KOPT-K1 (cell line): ENCODE measurements at regions not wholly inside any gene's neighbourhood (a gene's known extent, or its start where the extent isn't known, plus 50 kb on each side); places are given as distances from the start of the nearest gene placed in this dataset.

Experiments used
- H3K27ac ChIP-seq: fragments of 200-600 bp; sonication (generic); 2 replicates; pipeline ENCODE4 v1.5.1; 2016; ENCODE audit warnings: antibody characterized with exemption, mild to moderate bottlenecking, low read depth, low read length; ENCODE audit not compliant: poor library complexity, severe bottlenecking
- H3K36me3 ChIP-seq: fragments of 200-600 bp; sonication (generic); 2 replicates; pipeline ENCODE4 v1.5.1; 2017; ENCODE audit warnings: antibody characterized with exemption, mild to moderate bottlenecking, low read length, moderate library complexity; ENCODE audit not compliant: insufficient read depth
- H3K9me3 ChIP-seq: fragments of 200-600 bp; sonication (generic); 2 replicates; pipeline ENCODE4 v1.5.1; 2017; ENCODE audit warnings: antibody characterized with exemption, low read length, mild to moderate bottlenecking; ENCODE audit not compliant: insufficient read depth, poor library complexity, severe bottlenecking

GRCh38 chr12:124420996-124421674 is 126.2 kb downstream of the RFLNA start:
- H3K36me3 ChIP-seq = peaks cover 95% of the 10 kb centered on the region
- no peaks in the 10 kb centered on the region for H3K9me3 ChIP-seq
- H3K27ac ChIP-seq = no peak overlapping the region

GRCh38 chr12:124420041-124420995 is 125.4 kb downstream of the RFLNA start:
- H3K9me3 ChIP-seq = no peaks in the 10 kb centered on the region
- H3K36me3 ChIP-seq = peaks cover 90% of the 10 kb centered on the region
- H3K27ac ChIP-seq = no peak overlapping the region

- Histone ChIP-seq H3K36me3 (peaks cover 90% of the 10 kb centered on the region), H3K27ac (no peak overlapping the region)
Observed at GRCh38 chr12:124419292-124420040, 124.6 kb downstream of the RFLNA start.

GRCh38 chr12:124418791-124419190 is 123.9 kb downstream of the RFLNA start:
- Histone ChIP-seq H3K27ac (no peak overlapping the region), H3K9me3 (no peaks in the 10 kb centered on the region), H3K36me3 (peaks cover 90% of the 10 kb centered on the region)

More at GRCh38 chr12:124419292-124420040, 124.6 kb downstream of the RFLNA start:
- H3K9me3 ChIP-seq = no peaks in the 10 kb centered on the region

- peaks cover 90% of the 10 kb centered on the region for H3K36me3 ChIP-seq
- no peak overlapping the region for H3K27ac ChIP-seq
- no peaks in the 10 kb centered on the region for H3K9me3 ChIP-seq
Observed at GRCh38 chr12:124418156-124418555, 123.3 kb downstream of the RFLNA start.

GRCh38 chr12:124416516-124417395 is 121.9 kb downstream of the RFLNA start:
- Histone ChIP-seq H3K9me3 (no peaks in the 10 kb centered on the region), H3K36me3 (peaks cover 90% of the 10 kb centered on the region)

GRCh38 chr12:124415064-124415463 is 120.2 kb downstream of the RFLNA start:
- Histone ChIP-seq H3K9me3 (no peaks in the 10 kb centered on the region), H3K27ac (no peak overlapping the region), H3K36me3 (peaks cover 76% of the 10 kb centered on the region)

More at GRCh38 chr12:124416516-124417395, 121.9 kb downstream of the RFLNA start:
- no peak overlapping the region for H3K27ac ChIP-seq

GRCh38 chr12:124413915-124414314 is 119.0 kb downstream of the RFLNA start:
- Histone ChIP-seq H3K36me3 (peaks cover 75% of the 10 kb centered on the region), H3K27ac (no peak overlapping the region), H3K9me3 (no peaks in the 10 kb centered on the region)

GRCh38 chr12:124413401-124413800 is 118.5 kb downstream of the RFLNA start:
- Histone ChIP-seq H3K27ac (no peak overlapping the region), H3K36me3 (peaks cover 73% of the 10 kb centered on the region), H3K9me3 (no peaks in the 10 kb centered on the region)

GRCh38 chr12:124412646-124413015 is 117.7 kb downstream of the RFLNA start:
- no peaks in the 10 kb centered on the region for H3K9me3 ChIP-seq
- H3K27ac ChIP-seq = no peak overlapping the region
- peaks cover 68% of the 10 kb centered on the region for H3K36me3 ChIP-seq

- Histone ChIP-seq H3K27ac (no peak overlapping the region), H3K36me3 (peaks cover 66% of the 10 kb centered on the region), H3K9me3 (no peaks in the 10 kb centered on the region)
Observed at GRCh38 chr12:124411953-124412645, 117.2 kb downstream of the RFLNA start.

GRCh38 chr12:124411281-124411878 is 116.5 kb downstream of the RFLNA start:
- Histone ChIP-seq H3K36me3 (peaks cover 63% of the 10 kb centered on the region), H3K27ac (peak overlapping the region; percentile 64)

GRCh38 chr12:124410354-124411175 is 115.7 kb downstream of the RFLNA start:
- H3K27ac ChIP-seq = peak overlapping the region; percentile 64

More at GRCh38 chr12:124411281-124411878, 116.5 kb downstream of the RFLNA start:
- H3K9me3 ChIP-seq = no peaks in the 10 kb centered on the region

More at GRCh38 chr12:124410354-124411175, 115.7 kb downstream of the RFLNA start:
- Histone ChIP-seq H3K9me3 (no peaks in the 10 kb centered on the region), H3K36me3 (peaks cover 62% of the 10 kb centered on the region)
